Uterus (tissue), 2 donors: ENCODE measurements at regions not wholly inside any gene's neighbourhood (a gene's known extent, or its start where the extent isn't known, plus 50 kb on each side); places are given as distances from the start of the nearest gene placed in this dataset.

ENCODE experiments used
- CTCF ChIP-seq, 4 experiments: fragments of 200-600 bp in 2 of 4; fragments of 450-650 bp in 2 of 4; sonication (generic) in 2 of 4; IDR thresholded peaks; one replicate each; pipeline ENCODE4 v1.5.1; 2016 to 2019; ENCODE audit warnings: antibody characterized with exemption in 4 of 4, mild to moderate bottlenecking in 2 of 4, moderate library complexity in 1 of 4
- POLR2A ChIP-seq, 2 donors: fragments of 450-650 bp; IDR thresholded peaks; one replicate each; pipeline ENCODE4 v1.6.1; 2016; ENCODE audit warnings: antibody characterized with exemption in 2 of 2, mild to moderate bottlenecking in 1 of 2, moderate library complexity in 1 of 2

GRCh38 chr12:22971247-22971646, 346.3 kb downstream of the ETNK1 start:
- TF ChIP-seq POLR2A (IDR thresholded peaks at IDR 0.05) (no peak), CTCF (IDR thresholded peaks at IDR 0.05) (no peak)
